Ammon's horn (tissue), 1 donor: ENCODE measurements at regions not wholly inside any gene's neighbourhood (a gene's known extent, or its start where the extent isn't known, plus 50 kb on each side); places are given as distances from the start of the nearest gene placed in this dataset.
A peak's percentile ranks its signal among the peaks of the same experiment; 100 is the strongest.
"Not testable (repeated sequence)": the region's sequence is repeated elsewhere in the genome, so short reads cannot be mapped to it uniquely, and the experiment has no call there.

ENCODE experiments used
- DNase-seq: peaks from one replicate; pipeline ENCODE4 v3.0.0-alpha.2; 2016; ENCODE audit warnings: low spot score

DNA sequence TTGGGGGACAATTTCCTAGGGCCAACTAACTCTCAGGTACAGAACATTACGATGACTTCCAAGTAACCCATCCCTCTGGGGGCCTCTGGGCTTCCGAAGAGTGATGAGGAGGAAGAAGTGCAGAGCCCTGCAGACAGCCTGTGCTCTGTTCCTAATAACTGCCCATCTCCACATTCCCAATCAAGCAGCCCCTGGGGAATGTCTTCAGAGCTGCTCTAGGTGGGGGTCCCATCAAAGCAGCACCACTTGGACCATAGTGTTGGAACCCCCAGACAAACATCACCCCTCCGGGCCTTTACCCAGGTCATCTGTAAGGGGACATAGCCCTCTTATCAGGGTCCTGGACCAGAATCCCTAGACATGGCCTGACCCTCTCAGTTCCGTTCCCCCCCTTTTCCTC lies 357.3 kb downstream of the NPHP4 start:
- DNase-seq = no peak

DNA sequence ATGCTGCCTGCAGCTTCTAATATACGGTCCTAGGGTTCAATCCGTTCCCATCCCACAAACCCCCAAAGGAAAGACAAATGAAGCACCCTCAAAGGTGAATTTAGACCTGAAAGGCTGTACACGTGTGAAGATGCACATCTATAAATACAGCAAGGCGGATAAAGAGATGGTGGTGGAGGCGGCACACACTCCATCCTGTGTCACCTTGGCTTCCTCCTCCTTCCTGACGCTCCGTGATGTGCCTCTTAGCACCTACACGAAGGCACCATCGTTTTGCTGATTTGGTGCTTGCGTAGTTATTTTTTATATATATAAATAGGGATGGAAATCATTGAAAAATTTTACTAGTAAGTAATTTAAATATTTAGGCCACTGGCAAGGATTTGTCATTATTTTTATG lies 359.4 kb downstream of the NPHP4 start:
- DNase-seq = no peak

DNA sequence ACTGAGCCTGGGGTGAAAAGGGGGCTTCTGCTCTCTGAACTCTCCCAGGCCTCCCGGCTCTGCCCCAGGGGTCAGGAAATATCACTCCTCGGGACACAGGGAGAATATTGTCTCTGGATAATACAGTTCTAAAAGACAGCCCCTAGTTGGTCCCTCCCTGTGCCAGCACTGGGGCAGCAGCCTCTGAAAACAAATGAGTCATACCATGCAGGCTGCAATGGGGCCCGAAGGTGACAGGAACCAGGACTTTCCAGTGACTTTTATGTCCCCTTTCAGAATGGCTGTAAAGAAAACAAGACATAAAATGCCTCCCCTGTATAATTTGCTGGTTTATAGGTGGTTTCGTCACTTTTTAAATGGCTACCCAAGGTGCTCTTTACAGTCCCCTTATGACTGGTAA lies 360.0 kb downstream of the NPHP4 start:
- DNase-seq = no peak

DNA sequence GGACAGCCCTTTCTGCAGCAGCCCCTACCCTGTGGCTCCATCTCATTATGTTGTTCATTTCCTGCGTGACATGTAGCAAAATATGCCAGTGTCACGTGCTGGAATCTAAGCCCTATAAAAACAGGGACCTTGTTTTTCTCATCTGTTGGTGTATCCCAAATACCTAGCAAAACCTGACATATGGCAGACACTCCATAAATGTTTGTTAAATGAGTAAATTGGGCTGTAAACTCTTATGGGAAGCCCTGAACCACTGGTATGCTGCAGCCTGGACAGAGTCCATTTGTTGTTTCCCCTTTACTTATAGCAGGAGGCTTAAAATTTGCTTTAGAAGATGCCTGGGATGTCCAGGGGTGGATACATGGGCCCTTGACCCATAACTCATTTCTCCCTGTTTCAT lies 363.8 kb downstream of the NPHP4 start:
- DNase-seq = no peak

DNA sequence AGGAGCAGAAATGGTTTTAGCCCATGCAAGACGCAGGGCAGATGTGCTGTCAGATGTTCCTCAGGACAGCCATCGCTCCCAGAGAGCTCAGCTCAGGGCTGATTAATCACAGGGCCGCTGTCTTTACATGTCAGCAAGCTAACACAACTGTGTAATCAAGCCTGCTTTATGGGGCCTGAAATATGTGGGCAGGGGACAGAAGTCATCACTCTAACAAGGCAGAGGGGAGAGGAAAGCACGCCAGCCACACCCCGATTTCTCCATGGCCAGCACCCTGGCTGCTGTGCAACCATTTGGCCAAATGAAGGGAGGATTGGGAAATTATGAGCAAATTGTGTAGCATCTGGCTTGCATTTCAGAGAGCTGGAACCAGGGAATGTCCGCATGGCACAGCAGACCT lies 368.8 kb downstream of the NPHP4 start:
- no peak for DNase-seq

DNA sequence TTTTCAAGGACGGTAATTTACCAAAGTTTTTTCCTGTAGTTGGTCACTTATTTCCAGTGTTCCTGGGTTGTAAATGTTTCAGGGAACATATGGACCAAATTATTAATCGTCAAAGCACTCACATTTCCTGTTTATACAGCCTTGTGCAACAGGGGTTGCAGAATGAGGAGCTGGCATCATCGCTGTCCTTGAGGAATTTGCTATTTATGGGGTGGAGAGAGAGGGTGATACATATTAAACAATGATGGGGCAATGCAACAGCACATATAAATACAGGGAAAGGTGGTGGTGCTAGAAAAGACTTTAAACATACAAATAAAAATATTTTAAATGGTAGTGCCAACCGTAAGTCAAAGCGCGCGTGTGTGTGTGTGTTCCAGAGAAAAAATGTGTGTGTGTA lies 369.8 kb downstream of the NPHP4 start:
- DNase-seq = no peak

DNA sequence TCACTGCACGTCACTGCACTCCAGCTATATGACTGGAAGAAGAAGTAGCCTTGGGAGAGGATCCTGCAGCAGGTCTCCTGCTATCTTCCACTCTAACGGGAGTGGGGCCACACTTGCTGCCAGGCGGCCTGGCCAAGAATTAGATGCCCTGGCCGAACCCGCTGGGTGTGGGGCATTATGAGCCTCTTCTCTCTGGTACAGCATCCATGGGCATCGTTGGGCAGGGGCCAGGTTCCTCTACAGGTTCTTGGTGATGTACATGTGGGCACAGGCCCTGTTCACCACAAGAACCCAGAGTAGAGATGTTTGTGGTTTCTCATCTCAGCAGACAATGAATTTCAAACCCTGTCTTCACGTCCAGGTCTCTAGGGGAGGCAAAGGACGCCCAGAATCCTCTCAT lies 370.5 kb downstream of the NPHP4 start:
- DNase-seq = no peak

DNA sequence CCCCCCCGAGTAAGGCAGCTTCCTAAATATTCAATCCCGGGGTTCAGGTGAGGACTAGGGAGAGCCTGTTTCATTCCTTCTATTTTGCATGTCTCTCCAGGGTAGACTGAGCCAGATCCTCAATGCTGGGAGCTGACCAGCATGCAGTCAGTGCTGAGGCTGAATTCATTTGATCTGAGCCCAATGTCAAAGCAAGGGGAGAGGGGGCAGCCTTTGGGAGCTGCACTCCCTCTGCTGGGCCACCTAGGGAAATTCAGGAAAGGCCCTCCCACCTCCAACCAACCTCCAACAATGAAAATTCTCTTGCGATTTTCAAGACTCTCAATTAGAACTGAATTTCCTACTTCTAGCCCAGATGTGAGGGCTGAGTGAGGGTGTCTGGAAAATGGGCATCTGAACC lies 371.2 kb downstream of the NPHP4 start:
- DNase-seq = peak; percentile 33

DNA sequence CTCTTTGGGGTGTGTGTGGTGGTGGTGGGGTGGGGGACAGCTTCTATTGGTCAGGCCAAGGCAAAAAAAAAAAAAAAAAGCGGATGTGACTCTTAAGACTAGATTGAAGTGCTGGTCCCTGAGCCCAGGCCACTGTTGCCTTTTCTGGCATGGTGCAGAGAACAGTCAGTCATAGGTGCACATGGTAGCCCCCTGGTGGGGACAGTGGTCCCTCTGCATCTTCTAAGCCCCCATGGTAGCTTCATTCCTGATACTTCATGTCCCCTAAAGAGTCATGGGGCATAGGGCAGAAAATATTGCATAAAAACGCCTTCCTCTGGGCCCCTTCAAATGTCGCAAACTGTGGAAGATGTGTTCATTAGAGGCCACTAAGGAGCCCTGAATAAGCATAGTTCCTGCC lies 371.8 kb downstream of the NPHP4 start:
- DNase-seq = no peak

DNA sequence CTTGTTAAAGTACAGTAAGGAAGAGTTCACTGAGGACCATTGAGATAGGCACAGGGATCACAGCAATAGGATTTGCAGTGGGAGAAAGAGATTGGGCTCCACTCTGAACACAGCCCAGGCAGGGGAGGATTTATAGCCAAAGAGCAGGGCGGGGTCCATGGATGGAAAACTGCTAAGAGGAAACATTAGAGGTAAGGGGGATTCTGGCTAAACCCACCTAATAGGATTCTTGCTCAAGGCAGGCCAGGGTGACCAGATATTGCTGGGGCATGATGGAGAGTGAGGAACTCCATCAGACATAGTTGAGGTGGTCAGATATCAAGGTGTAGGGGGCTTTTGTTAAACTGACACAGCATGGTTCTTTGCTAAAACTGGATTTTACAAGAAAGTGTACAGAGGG lies 372.8 kb downstream of the NPHP4 start:
- no peak for DNase-seq

DNA sequence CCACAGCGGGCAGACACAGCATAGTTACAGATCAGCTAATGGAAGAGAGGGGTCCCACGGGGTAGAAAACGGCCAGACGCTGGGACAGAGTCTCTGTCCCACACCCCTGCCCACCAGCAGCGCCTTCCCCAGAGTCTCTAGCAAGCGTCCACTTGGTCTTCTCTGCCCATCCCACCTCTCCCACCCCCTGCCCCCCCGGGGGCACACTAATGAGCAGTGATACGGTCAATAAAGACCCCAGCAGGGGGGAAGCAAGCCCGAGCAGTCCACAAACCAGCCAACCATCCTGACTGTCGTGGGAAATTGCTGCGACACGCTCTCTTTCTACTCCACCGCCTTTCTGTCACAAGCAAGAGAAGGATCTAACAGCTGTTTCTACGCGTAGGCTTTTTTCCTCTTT lies 374.7 kb downstream of the NPHP4 start:
- no peak for DNase-seq

DNA sequence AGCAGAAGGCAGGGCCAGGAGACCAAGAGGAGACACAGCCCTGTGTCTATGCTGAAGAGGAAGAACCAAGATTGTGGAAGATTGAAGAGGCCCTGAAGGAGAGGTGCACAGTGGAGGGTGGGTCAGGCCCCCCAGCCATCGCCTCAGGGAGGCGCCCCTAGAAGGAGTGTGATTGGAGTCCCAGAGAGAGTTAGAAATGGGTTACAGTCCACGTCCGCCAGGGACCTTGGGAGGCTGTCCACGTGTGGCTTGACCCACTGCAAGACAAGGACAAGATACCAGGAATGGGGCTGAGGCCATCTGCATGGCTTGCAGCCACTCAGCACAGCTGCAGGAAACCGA lies 375.1 kb downstream of the NPHP4 start:
- no peak for DNase-seq

DNA sequence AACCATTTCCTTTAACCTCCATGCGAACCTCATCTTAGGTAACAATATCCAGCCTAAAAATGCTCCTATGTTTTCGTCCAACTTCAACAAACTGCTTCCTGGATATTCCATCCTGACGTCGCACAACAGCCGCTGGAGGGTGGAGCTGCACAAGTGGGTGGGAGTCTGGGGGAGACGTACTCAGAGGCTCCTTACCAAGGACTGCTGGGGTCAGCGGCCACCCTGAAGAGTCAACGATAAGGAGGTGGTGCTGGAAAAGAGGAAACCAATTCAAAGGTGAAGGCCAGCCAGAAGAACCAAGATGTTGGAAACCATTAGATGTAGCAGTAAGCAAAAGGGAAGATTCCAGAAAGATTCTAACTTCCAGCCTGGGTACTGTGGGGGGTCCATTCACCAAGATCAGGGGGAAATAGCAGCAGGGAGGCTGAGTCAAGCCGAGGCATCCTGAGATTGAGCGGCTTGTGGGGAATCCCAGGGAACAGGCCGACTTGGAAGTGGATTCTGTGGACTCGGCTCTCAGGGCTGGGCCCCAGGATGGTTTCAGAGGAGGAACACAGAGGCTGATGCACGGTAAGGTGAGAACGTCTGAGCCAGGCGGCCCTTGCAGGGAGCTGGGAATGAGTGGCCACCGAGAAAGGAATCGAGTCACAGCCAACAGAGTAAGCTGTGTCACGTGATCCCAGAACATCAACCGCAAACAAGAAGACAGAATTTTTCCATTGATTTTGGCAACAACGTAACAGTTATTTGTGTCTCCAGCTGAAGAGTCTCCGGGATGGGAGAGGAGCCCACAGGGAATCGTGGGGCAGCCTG lies 375.7 kb downstream of the NPHP4 start:
- no peak for DNase-seq

DNA sequence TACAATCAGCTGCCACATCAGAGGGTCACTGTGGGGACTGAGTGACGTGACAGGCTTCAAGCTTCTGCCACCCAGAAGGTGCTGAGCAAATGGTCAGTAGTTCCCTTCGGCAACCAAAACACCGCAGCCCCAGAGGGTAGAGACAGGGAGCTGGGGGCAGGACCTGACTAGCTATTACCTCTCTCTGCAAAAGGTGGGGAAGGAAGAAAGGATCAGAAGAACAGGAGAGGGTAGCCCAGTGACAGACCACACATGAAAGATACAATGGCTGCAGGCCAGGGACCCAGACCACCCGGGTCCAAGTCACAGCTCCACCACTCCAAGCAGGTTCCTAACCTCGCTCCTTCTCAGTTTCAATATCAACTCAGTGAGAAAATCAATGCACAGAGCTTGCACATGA lies 377.1 kb downstream of the NPHP4 start:
- no peak for DNase-seq

DNA sequence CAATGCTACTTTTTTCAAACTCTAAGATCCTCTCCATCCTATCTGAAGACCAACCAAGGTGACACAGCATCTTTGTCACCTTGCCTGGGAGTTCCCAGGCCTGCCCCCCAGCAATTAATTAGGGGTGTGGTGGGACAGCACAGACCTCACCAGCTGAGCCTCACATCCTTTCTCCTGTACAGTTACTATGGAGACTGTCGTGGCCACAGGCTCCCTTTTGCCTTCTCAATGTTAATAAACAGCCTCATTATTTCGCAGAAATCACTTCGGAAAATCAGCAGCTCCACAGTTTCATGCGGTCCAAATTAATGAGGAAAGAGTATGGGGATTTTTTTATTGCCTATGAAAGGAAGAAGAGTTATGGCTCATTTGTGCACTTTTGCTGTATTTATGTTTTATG lies 378.3 kb downstream of the NPHP4 start:
- DNase-seq = no peak

DNA sequence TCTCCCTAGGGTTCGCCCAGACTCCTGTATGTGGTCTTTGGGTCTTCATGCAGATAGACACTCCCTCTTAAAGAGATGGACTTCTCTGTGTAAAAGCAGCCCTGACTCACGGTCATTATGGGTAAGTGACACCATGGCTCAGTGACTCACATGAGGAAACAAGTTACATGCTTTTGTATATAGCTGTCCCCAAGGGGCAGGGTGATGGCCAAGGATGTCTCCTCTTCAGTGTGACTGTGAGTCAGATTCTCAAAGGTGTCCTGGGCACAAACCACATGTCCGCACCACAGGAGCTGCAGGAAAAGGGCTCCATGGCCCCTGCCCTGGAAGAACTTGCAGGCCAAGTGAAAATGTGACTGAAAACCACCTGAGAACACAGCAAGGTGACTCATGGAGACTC lies 380.4 kb downstream of the NPHP4 start:
- no peak for DNase-seq

DNA sequence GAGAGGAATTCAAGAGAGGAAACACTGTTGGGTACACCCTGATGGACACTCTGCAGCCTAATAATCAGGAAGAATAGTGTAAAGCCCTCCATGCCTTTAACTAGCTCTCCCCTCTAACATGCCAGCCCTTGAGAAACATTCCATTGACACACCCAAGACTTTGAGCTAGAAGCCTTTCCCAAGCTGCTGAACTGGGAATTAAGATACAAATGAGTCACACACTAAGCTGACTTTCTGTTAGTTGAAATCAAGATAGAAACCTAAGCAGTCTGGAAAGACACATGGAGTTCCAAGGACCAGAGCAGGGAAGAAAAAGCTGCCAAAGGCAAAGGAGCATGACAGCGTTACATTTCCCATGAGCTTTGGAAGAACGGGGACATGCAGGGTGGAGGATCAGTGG lies 380.8 kb downstream of the NPHP4 start:
- no peak for DNase-seq

DNA sequence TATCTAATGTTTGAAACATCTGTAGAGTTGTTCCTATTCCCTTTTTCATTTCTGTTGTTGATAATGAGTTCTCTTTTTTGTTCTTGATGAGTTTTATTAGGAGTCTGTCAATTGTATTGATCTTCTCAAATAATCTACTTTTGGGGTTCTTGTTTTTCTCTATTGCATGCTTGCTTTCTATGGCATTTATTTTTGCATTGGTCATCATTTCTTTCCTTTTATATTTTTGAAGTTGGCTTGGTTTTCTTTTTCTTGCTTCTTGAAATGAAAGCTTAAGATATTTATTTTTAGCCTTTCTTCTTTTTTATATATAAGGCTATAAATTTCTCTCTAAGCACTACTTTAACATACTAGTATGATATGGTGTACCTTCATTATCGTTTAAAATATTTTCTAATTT lies 381.8 kb downstream of the NPHP4 start:
- no peak for DNase-seq

DNA sequence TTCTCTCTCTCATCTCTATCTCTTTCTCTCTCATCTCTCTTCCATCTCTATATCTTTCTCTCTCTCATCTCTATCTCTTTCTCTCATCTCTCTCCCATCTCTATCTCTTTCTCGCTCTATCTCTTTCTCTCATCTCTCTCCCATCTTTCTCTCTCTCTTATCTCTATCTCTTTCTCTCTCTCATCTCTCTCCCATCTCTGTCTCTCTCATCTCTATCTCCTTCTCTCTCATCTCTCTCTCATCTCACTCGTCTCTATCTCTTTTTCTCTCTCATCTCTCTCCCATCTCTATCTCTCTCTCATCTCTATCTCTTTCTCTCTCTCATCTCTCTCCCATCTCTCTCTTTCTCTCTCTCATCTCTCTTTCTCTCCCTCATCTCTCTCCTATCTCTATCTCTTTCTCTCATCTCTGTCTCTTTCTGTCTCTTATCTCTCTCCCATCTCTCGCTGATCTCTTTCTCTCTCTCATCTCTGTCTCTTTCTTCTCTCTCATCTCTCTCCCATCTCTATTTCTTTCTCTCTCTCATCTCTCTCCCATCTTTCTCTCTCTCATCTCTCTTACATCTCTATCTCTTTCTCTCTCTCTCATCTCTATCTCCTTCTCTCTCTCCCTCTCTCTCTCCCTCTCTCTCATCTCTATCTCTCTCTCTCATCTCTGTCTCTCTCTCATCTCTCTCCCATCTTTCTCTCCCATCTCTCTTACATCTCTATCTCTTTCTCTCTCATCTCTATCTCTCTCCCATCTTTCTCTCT lies 388.7 kb downstream of the NPHP4 start:
- DNase-seq = no peak

DNA sequence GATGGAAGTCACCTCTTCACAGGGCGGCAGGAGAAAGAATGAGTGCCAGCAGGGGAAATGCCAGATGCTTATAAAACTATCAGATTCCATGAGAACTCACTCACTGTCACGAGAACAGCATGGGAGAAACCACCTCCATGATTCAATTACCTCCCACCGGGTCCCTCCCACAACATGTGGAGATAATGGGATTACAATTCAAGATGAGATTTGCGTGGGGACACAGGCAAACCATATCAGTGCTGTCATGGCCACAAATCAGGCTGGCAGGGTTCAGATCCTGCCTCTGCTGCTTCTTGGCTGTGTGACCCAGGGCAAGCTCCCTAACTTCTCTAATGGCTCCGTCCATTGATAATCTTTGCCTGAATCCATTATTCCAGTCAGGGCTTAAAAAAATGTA lies 389.5 kb downstream of the NPHP4 start:
- DNase-seq = not testable (repeated sequence)

DNA sequence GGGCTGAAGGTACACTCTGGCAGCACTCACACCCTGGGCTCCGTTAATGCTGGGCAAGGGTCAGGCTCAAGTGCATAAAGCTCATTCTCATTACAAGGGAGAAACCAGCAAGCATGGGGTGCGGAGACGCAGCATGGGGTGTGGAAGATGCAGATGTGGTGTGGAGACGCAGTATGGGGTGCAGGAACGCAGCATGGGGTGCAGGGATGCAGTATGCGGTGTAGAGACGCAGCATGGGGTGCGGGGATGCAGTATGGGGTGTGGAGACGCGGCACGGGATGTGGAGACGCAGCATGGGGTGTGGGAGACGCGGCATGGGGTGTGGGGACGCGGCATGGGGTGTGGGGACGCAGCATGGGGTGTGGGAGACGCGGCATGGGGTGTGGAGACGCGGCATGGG lies 390.7 kb downstream of the NPHP4 start:
- DNase-seq = no peak

DNA sequence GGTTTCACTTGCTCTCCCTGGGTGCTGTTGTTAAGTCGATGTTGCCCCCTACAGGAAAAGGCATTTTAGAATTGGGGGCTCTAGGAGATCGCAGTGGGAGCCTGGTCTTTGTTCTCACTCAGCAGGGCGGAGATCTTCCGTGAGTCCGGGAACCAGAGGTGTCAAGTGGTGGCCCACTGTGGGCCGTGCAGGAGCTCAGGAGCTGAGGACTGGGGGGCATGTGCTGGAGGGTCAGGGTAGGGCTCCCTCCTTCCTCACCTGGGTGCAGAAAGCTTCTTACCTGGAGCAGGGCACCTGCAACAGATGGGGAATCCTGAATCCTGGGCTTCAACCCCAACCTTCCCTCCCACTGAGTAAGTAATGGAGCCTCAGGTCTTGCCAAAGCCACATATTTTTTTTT lies 392.7 kb downstream of the NPHP4 start:
- no peak for DNase-seq

DNA sequence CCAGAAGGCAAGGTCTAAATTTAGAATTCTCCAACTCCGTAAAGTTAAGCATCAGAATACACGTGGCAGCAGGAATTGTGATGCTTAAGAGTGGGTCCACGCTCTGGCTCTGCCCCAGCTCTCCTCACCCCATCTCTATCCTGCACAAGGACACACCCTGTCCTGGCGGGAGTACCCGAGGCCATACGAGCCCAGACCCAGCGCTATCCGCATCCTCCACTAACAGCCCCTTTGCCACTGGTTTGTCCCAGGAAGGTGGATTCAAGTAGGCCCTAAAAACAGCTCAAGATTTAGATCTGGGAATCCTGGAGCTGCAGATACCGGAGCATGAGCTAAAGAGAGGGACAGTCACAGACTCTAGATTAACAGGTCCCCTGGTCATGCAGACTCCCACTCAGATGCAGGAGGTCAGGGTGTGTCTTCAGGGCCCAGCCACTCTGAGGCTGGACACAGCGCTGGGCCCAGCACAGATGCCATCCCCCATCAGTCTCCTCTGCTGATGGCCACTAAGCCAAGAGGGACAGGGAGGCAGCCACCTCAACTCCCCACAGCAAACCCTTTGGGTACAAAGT lies 393.3 kb downstream of the NPHP4 start:
- no peak for DNase-seq
